K562 (cell line): ENCODE measurements at regions not wholly inside any gene's neighbourhood (a gene's known extent, or its start where the extent isn't known, plus 50 kb on each side); places are given as distances from the start of the nearest gene placed in this dataset.

ENCODE experiments used
- ATAC-seq: fragments of 200-7000 bp; cut with Tn5 transposase; 3 replicates; pipeline ENCODE4 v1.9.1; 2020; ENCODE audit warnings: moderate library complexity
- BruUV-seq: library from RNA; stranded (reverse); fragments of 400-500 nt; replicated peaks from 2 replicates; lab custom pipeline; 2021; lab: Mats Ljungman, UMichigan
- CTCF ChIA-PET: fragments of 300-600 bp; formaldehyde crosslinking; extraction: SDS; loops from one replicate; lab custom pipeline; 2021; ENCODE audit warnings: low intra/inter-chr PET ratio; lab: Yijun Ruan, JAX
- POLR2A ChIA-PET: fragments of 300-600, 350-650 bp; sonication (Branson Sonifier 250); formaldehyde crosslinking; extraction: SDS; loops from one replicate; lab custom pipeline; 2021; ENCODE audit warnings: antibody characterized with exemption, inconsistent platforms; lab: Yijun Ruan, JAX
- DNase-seq, 4 experiments: peaks; one replicate each; pipeline versions ENCODE4 v3.0.0 to v3.0.0-alpha.2; 2011 to 2018; ENCODE audit warnings: low spot score in 3 of 4, mixed read lengths in 3 of 4; ENCODE audit errors: extremely low read depth in 1 of 4
- FAIRE-seq: peaks from 2 replicates; lab custom pipeline; 2011; peaks lifted over from hg19 to GRCh38; lab: Jason Lieb, UNC
- H2AFZ ChIP-seq: 2 replicates; pipeline ENCODE4 v1.6.0; 2011; ENCODE audit warnings: low read depth, low read length, control low read depth, inconsistent platforms
- H3K27ac ChIP-seq: fragments of 200-600 bp; 3 replicates; pipeline ENCODE4 v1.8.0; 2011; ENCODE audit warnings: low read depth, mild to moderate bottlenecking, control low read depth, inconsistent platforms, low read length, moderate library complexity, mixed read lengths; ENCODE audit errors: extremely low read depth
- H3K27me3 ChIP-seq, 2 experiments: fragments of 300-600 bp in 1 of 2; 2 replicates in 1 of 2; 3 replicates in 1 of 2; pipeline versions ENCODE4 v1.6.0 to v1.8.0; 2011; ENCODE audit warnings: inconsistent platforms in 2 of 2, low read length in 2 of 2, mild to moderate bottlenecking in 1 of 2, mixed read lengths in 1 of 2, moderate library complexity in 1 of 2; ENCODE audit not compliant: control insufficient read depth in 2 of 2, insufficient read depth in 2 of 2
- H3K36me3 ChIP-seq: fragments of 300-600 bp; 3 replicates; pipeline ENCODE4 v1.8.0; 2011; ENCODE audit warnings: mild to moderate bottlenecking, low read length, inconsistent platforms; ENCODE audit not compliant: control insufficient read depth, insufficient read depth
- H3K4me1 ChIP-seq, 2 experiments: fragments of 200-600 bp in 1 of 2; replicated peaks in 1 of 2; 2 replicates in 1 of 2; 3 replicates in 1 of 2; pipeline versions ENCODE4 v1.5.1 to v1.8.0; 2011; ENCODE audit warnings: inconsistent platforms in 2 of 2, low read length in 2 of 2, mild to moderate bottlenecking in 1 of 2, mixed read lengths in 1 of 2, moderate library complexity in 1 of 2; ENCODE audit not compliant: control insufficient read depth in 2 of 2, insufficient read depth in 2 of 2
- H3K4me2 ChIP-seq: 2 replicates; pipeline ENCODE4 v1.6.1; 2011; ENCODE audit warnings: low read length, control low read depth, inconsistent platforms, mixed read lengths; ENCODE audit not compliant: insufficient read depth
- H3K4me3 ChIP-seq: fragments of 200-600 bp; sonication (generic), shearing (Covaris generic); 2 replicates; pipeline ENCODE4 v1.5.1; 2016; ENCODE audit warnings: control low read depth, inconsistent platforms
- H3K79me2 ChIP-seq: fragments of 200-600 bp; 3 replicates; pipeline ENCODE4 v1.8.0; 2011; ENCODE audit warnings: low read length, inconsistent platforms; ENCODE audit not compliant: control insufficient read depth, insufficient read depth
- H3K9ac ChIP-seq, 2 experiments: 2 replicates each; pipeline versions ENCODE4 v1.6.0 to v1.6.1; 2011; ENCODE audit warnings: low read depth in 2 of 2, low read length in 2 of 2, control low read depth in 1 of 2, inconsistent platforms in 1 of 2, mild to moderate bottlenecking in 1 of 2, mixed read lengths in 1 of 2; ENCODE audit not compliant: insufficient read depth in 1 of 2
- H3K9me1 ChIP-seq: one replicate; pipeline ENCODE4 v1.6.0; 2011; ENCODE audit warnings: inconsistent platforms, mild to moderate bottlenecking, low read length, moderate library complexity; ENCODE audit not compliant: control insufficient read depth, insufficient read depth
- H3K9me3 ChIP-seq: replicated peaks from 2 replicates; pipeline ENCODE4 v1.5.1; 2011; ENCODE audit warnings: low read depth, low read length, inconsistent platforms; ENCODE audit not compliant: control insufficient read depth, insufficient read depth
- H4K20me1 ChIP-seq: replicated peaks from 2 replicates; pipeline ENCODE4 v1.6.1; 2011; ENCODE audit warnings: low read length, inconsistent platforms, mixed read lengths; ENCODE audit not compliant: control insufficient read depth, insufficient read depth
- FOXK1 ChIP-seq: sonication (generic); formaldehyde crosslinking; IDR thresholded peaks from 2 replicates; pipeline ENCODE4 v1.8.0; 2022; ENCODE audit warnings: missing genetic modification reagents, mild to moderate bottlenecking, borderline replicate concordance
- ILF3 ChIP-seq: fragments of 450-650 bp; IDR thresholded peaks from 2 replicates; pipeline ENCODE4 v1.6.1; 2018; ENCODE audit warnings: antibody characterized with exemption, mild to moderate bottlenecking, moderate library complexity, borderline replicate concordance
- MXD1 ChIP-seq: fragments of 250-450 bp; sonication (Bioruptor Pico); IDR thresholded peaks from 2 replicates; pipeline ENCODE4 v1.8.0; 2021; ENCODE audit warnings: borderline replicate concordance, mild to moderate bottlenecking, moderate library complexity; ENCODE audit not compliant: poor library complexity, severe bottlenecking
- MXI1 ChIP-seq: IDR thresholded peaks from 2 replicates; pipeline ENCODE4 v1.6.1; 2011; ENCODE audit warnings: low read depth, mild to moderate bottlenecking, improper control_type of control experiment, low read length
- SIN3B ChIP-seq: fragments of 450-650 bp; IDR thresholded peaks from 2 replicates; pipeline ENCODE4 v1.6.1; 2017; ENCODE audit warnings: low read depth, mild to moderate bottlenecking, moderate library complexity
- TRIM28 ChIP-seq: fragments of 450-650 bp; IDR thresholded peaks from 2 replicates; pipeline ENCODE4 v1.6.1; 2017
- XRCC5 ChIP-seq: fragments of 200-400 bp; formaldehyde crosslinking; IDR thresholded peaks from 2 replicates; pipeline ENCODE4 v1.6.1; 2017; ENCODE audit warnings: low read depth, mild to moderate bottlenecking, low read length
- ZBED1 ChIP-seq: IDR thresholded peaks from 2 replicates; pipeline ENCODE4 v1.6.1; 2014
- ZBTB8A ChIP-seq: fragments of 450-650 bp; IDR thresholded peaks from 2 replicates; pipeline ENCODE4 v1.6.1; 2018; ENCODE audit warnings: mild to moderate bottlenecking, moderate library complexity; ENCODE audit not compliant: partially characterized antibody
- ZFP30 ChIP-seq: fragments of 250-450 bp; sonication (Bioruptor Pico); IDR thresholded peaks from 2 replicates; pipeline ENCODE4 v1.8.0; 2022; ENCODE audit warnings: moderate library complexity, mild to moderate bottlenecking, inconsistent platforms, borderline replicate concordance
- ZFX ChIP-seq: sonication (generic); formaldehyde crosslinking; IDR thresholded peaks from 2 replicates; pipeline ENCODE4 v1.8.0; 2022; ENCODE audit warnings: mild to moderate bottlenecking, missing genetic modification reagents, moderate library complexity
- ZNF174 ChIP-seq: fragments of 250-450 bp; sonication (Bioruptor Pico); IDR thresholded peaks from 2 replicates; pipeline ENCODE4 v1.4.0; 2020; ENCODE audit warnings: mild to moderate bottlenecking
- ZNF232 ChIP-seq: sonication (generic); formaldehyde crosslinking; IDR thresholded peaks from 2 replicates; pipeline ENCODE4 v1.8.0; 2022; ENCODE audit warnings: mild to moderate bottlenecking, missing genetic modification reagents
- ZNF740 ChIP-seq, 3 experiments: fragments of 200-800 bp in 1 of 3; sonication (Bioruptor generic) in 1 of 3; sonication (generic) in 1 of 3; formaldehyde crosslinking in 1 of 3; IDR thresholded peaks; 2 replicates each; pipeline versions ENCODE4 v1.6.1 to v1.8.0; 2016 to 2022; ENCODE audit warnings: mild to moderate bottlenecking in 2 of 3, missing compliant biosample characterization in 2 of 3, missing genetic modification characterization in 2 of 3, missing genetic modification reagents in 1 of 3
- ZNF75A ChIP-seq: fragments of 450-650 bp; formaldehyde crosslinking; IDR thresholded peaks from 2 replicates; pipeline ENCODE4 v1.4.0; 2020; ENCODE audit warnings: mild to moderate bottlenecking
- in situ Hi-C: fragments of 300-500 bp; cut with MboI; formaldehyde crosslinking; loops from 4 replicates; pipeline ENCODE4 v1.15.0; 2018; ENCODE audit warnings: inconsistent platforms, mixed read lengths
- intact Hi-C: fragments of 100-400 bp; cut with micrococcal nuclease; formaldehyde crosslinking; loops from 2 replicates; pipeline ENCODE4 v1.14.2; 2022

GRCh38 chr13:62206165-62206564 is 790.5 kb upstream of the PCDH20 start:
- POLR2A ChIA-PET = no interaction called here
- DNase-seq (no peak), ATAC-seq (no peak)
- Histone ChIP-seq H2AFZ (no peak overlapping the region), H3K4me2 (no peak overlapping the region), H3K4me1 (no peaks in the 10 kb centered on the region), H3K9me1 (no peaks in the 10 kb centered on the region), H3K27ac (no peak overlapping the region), H4K20me1 (no peaks in the 10 kb centered on the region), H3K36me3 (no peaks in the 10 kb centered on the region)
- in situ Hi-C loops (no loop called here), intact Hi-C loops (no loop called here)
- CTCF ChIA-PET = no interaction called here
- no TSS peak for BruUV-seq
- no peak for TF ChIP-seq ILF3
- no peak for TF ChIP-seq ZNF232 (CRISPR knock-in tag)
- TF ChIP-seq ZNF174 (CRISPR knock-in tag) = no peak
- no peak for TF ChIP-seq ZBTB8A
- TF ChIP-seq SIN3B = no peak
- TF ChIP-seq ZNF75A (CRISPR knock-in tag) = no peak
- no peak for TF ChIP-seq ZBED1
- TF ChIP-seq TRIM28 = no peak
- no peak for TF ChIP-seq ZFX (CRISPR knock-in tag)
- TF ChIP-seq XRCC5 = no peak
- no peak for TF ChIP-seq FOXK1 (CRISPR knock-in tag)
- no peak for TF ChIP-seq MXD1
- no peak for TF ChIP-seq MXI1
- no peak for TF ChIP-seq ZFP30
- no peak for TF ChIP-seq ZNF740 (CRISPR knock-in tag; IDR thresholded peaks at IDR 0.05)
- no peak for TF ChIP-seq ZNF740 (tag; IDR thresholded peaks at IDR 0.05)
- TF ChIP-seq, all 486 proteins: peak for 0
- Histone ChIP-seq H3K9me3 (no peaks in the 10 kb centered on the region), H3K4me3 (no peak overlapping the region), H3K27me3 (no peaks in the 10 kb centered on the region), H3K9ac (no peak overlapping the region), H3K79me2 (no peaks in the 10 kb centered on the region)
- FAIRE-seq = no peak
